T-cell (primary cell): ENCODE measurements at regions not wholly inside any gene's neighbourhood (a gene's known extent, or its start where the extent isn't known, plus 50 kb on each side); places are given as distances from the start of the nearest gene placed in this dataset.

Experiments used
- ATAC-seq, 4 experiments: fragments of 200-7000 bp in 3 of 4; fragments of 150-1000 bp in 1 of 4; cut with Tn5 transposase; replicated peaks in 1 of 4; 1 replicate in 3 of 4; 2 replicates in 1 of 4; pipeline ENCODE4 v1.10.0; 2021; ENCODE audit warnings: moderate library complexity in 3 of 4, mild to moderate bottlenecking in 2 of 4, moderate number of reproducible peaks in 1 of 4
- CTCF ChIA-PET, 2 donors: fragments of 300-600 bp; sonication (Branson Sonifier 250); formaldehyde crosslinking; loops; one replicate each; lab custom pipeline; 2022; ENCODE audit warnings: antibody characterized with exemption in 2 of 2; lab: Charles Lee
- POLR2A ChIA-PET, 2 donors: fragments of 300-600 bp; sonication (Branson Sonifier 250); formaldehyde crosslinking; loops; one replicate each; lab custom pipeline; 2022; ENCODE audit warnings: antibody characterized with exemption in 2 of 2; lab: Charles Lee
- DNase-seq, 35 experiments: peaks; one replicate each; pipeline versions ENCODE4 v3.0.0 to v3.0.0-alpha.2; 2013 to 2023
- H3K27ac ChIP-seq: one replicate; pipeline ENCODE4 v1.5.1; 2013; ENCODE audit warnings: low read length
- H3K27me3 ChIP-seq, 2 experiments: replicated peaks in 1 of 2; 1 replicate in 1 of 2; 2 replicates in 1 of 2; pipeline versions ENCODE4 v1.6.1 to v1.7.0; 2013; ENCODE audit warnings: low read length in 1 of 2, mixed read lengths in 1 of 2; ENCODE audit not compliant: control insufficient read depth in 2 of 2, insufficient read depth in 2 of 2; ENCODE audit errors: extremely low read depth in 1 of 2
- H3K36me3 ChIP-seq, 2 donors: 1 replicate in 1 of 2; 2 replicates in 1 of 2; pipeline versions ENCODE4 v1.6.1 to v1.7.0; 2013; ENCODE audit warnings: low read length in 1 of 2; ENCODE audit not compliant: control insufficient read depth in 2 of 2, insufficient read depth in 1 of 2; ENCODE audit errors: extremely low read depth in 1 of 2
- H3K4me1 ChIP-seq, 2 experiments: 1 replicate in 1 of 2; 2 replicates in 1 of 2; pipeline versions ENCODE4 v1.6.1 to v1.7.0; 2013; ENCODE audit warnings: low read length in 2 of 2, mixed read lengths in 1 of 2; ENCODE audit not compliant: insufficient read depth in 2 of 2, control insufficient read depth in 1 of 2; ENCODE audit errors: extremely low read depth in 1 of 2
- H3K4me3 ChIP-seq, 2 donors: 1 replicate in 1 of 2; 2 replicates in 1 of 2; pipeline versions ENCODE4 v1.5.1 to v1.7.0; 2013; ENCODE audit warnings: mild to moderate bottlenecking in 2 of 2, low read length in 1 of 2, moderate library complexity in 1 of 2; ENCODE audit not compliant: control insufficient read depth in 1 of 2; ENCODE audit errors: extremely low read depth in 1 of 2
- H3K9me3 ChIP-seq: 2 replicates; pipeline ENCODE4 v1.7.0; 2013
- H3K27ac Mint-ChIP-seq, 2 donors: one replicate each; pipeline ENCODE4 v1.8.0; 2020 to 2021; ENCODE audit warnings: mild to moderate bottlenecking in 2 of 2, mixed read lengths in 2 of 2
- H3K27me3 Mint-ChIP-seq, 2 donors: one replicate each; pipeline ENCODE4 v1.8.0; 2021 to 2022; ENCODE audit warnings: mixed read lengths in 2 of 2
- H3K36me3 Mint-ChIP-seq: one replicate; pipeline ENCODE4 v1.8.0; 2021; ENCODE audit warnings: mixed read lengths
- H3K4me1 Mint-ChIP-seq, 3 donors: one replicate each; pipeline ENCODE4 v1.8.0; 2020 to 2022; ENCODE audit warnings: mixed read lengths in 3 of 3, mild to moderate bottlenecking in 1 of 3
- H3K4me3 Mint-ChIP-seq, 3 donors: one replicate each; pipeline ENCODE4 v1.8.0; 2020 to 2022; ENCODE audit warnings: mild to moderate bottlenecking in 3 of 3, mixed read lengths in 3 of 3, moderate library complexity in 3 of 3
- H3K9me3 Mint-ChIP-seq, 3 donors: one replicate each; pipeline ENCODE4 v1.8.0; 2020 to 2022; ENCODE audit warnings: mixed read lengths in 3 of 3
- WGBS: methylation state at CpG from one replicate; pipeline ENCODE4 v1.1.5; 2013; ENCODE audit warnings: missing lambda C conversion rate; ENCODE audit not compliant: insufficient coverage; 5-methylcytosine and 5-hydroxymethylcytosine counted together

DNA sequence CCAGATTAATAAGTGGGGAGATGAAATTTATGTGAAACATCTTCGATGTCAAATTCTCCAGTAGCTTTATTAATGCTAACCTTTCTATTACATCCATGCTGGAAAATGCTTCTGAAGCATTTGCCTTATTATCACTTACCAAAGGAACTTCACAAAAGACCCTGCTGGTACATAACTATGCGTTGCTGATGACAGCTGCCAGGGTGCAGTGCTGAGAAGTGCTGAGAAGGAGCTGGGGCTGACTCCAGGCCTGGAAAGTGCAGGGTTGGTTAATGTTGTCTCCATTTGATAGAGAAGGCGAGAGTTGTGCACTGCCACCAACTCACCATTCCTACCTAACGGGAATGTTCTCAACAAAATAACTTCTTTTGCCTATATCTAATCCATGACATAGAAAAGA, 736.0 kb upstream of the NR2F2 start:
- no peaks in the 10 kb centered on the region for H3K36me3 Mint-ChIP-seq
- 83% methylated on average over 1 of the region's 4 CpGs for WGBS
- Histone ChIP-seq H3K27me3 (no peaks in the 10 kb centered on the region), H3K4me3 (no peak overlapping the region), H3K36me3 (no peaks in the 10 kb centered on the region), H3K9me3 (no peaks in the 10 kb centered on the region), H3K27ac (no peak overlapping the region), H3K4me1 (no peaks in the 10 kb centered on the region)
- H3K9me3 Mint-ChIP-seq = no peaks in the 10 kb centered on the region
- ChIA-PET POLR2A (no interaction called here), CTCF (no interaction called here)
- DNase-seq (no peak), ATAC-seq (no peak)
- no peaks in the 10 kb centered on the region for H3K4me1 Mint-ChIP-seq
- no peak overlapping the region for H3K27ac Mint-ChIP-seq
- H3K27me3 Mint-ChIP-seq = peaks cover 0 to 12% of the 10 kb centered on the region in 2 donors
- no peak overlapping the region for H3K4me3 Mint-ChIP-seq

DNA sequence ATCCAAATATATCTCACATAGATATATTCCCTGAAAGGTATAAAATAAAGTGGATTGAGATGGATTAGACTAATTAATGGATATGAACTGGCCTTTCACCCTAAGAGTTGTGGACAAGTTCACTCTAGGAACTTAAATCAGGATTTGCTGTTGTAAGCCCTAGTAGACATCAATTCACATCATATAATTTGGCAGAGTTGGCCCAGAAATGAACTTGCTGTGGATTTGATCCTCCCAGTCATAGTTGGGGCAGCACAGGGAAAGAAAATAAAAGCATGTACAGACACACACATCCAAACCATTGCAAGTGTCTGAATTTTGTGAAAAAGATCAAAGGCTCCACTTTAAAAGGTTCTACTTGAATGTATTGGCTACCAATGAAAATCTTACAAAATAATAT, 734.7 kb upstream of the NR2F2 start:
- H3K4me1 Mint-ChIP-seq = no peaks in the 10 kb centered on the region
- ChIA-PET CTCF (no interaction called here), POLR2A (no interaction called here)
- H3K36me3 Mint-ChIP-seq = no peaks in the 10 kb centered on the region
- Histone ChIP-seq H3K27me3 (no peaks in the 10 kb centered on the region), H3K27ac (no peak overlapping the region), H3K4me3 (no peak overlapping the region), H3K4me1 (no peaks in the 10 kb centered on the region), H3K36me3 (no peaks in the 10 kb centered on the region), H3K9me3 (no peaks in the 10 kb centered on the region)
- no peaks in the 10 kb centered on the region for H3K9me3 Mint-ChIP-seq
- H3K4me3 Mint-ChIP-seq = no peak overlapping the region
- no peak overlapping the region for H3K27ac Mint-ChIP-seq
- no peak for ATAC-seq
- no peak for DNase-seq
- H3K27me3 Mint-ChIP-seq = peaks cover 0 to 12% of the 10 kb centered on the region in 2 donors

DNA sequence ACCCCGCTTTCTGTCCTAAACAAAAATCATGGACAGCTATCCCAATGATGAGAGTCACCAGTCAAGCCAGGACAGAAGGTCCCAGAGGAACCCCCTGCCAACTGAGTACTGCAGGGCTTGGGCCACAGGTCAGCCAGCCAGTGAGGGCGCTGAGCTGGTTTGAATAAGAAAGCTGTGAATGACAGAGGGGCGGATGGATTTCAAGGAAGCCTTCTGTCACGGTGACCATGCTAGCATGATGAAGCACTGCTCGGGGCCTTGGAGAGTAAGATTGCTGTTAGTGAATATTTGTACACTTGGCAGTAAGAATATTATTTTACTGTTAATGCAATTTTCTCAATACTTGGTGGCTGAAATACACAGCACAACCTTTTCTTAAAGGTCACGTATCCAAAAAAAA, 734.0 kb upstream of the NR2F2 start:
- CTCF ChIA-PET = interaction anchor here in 1 of 2 donors (0.6 kb wide), 1 partner anchor 1057 kb away, joined by 6 read pairs; no protein-coding TSS in a partner anchor
- no peaks in the 10 kb centered on the region for H3K36me3 Mint-ChIP-seq
- ATAC-seq = no peak
- H3K4me1 Mint-ChIP-seq = no peaks in the 10 kb centered on the region
- WGBS = 85% methylated on average over 2 of the region's 6 CpGs
- no peak for DNase-seq
- no peak overlapping the region for H3K27ac ChIP-seq
- H3K4me3 Mint-ChIP-seq = no peak overlapping the region
- H3K4me1 ChIP-seq = no peaks in the 10 kb centered on the region
- no peak overlapping the region for H3K4me3 ChIP-seq
- H3K9me3 ChIP-seq = no peaks in the 10 kb centered on the region
- no peaks in the 10 kb centered on the region for H3K27me3 ChIP-seq
- POLR2A ChIA-PET = no interaction called here
- no peaks in the 10 kb centered on the region for H3K36me3 ChIP-seq
- H3K9me3 Mint-ChIP-seq = no peaks in the 10 kb centered on the region
- no peak overlapping the region for H3K27ac Mint-ChIP-seq
- H3K27me3 Mint-ChIP-seq = peaks cover 0 to 12% of the 10 kb centered on the region in 2 donors

DNA sequence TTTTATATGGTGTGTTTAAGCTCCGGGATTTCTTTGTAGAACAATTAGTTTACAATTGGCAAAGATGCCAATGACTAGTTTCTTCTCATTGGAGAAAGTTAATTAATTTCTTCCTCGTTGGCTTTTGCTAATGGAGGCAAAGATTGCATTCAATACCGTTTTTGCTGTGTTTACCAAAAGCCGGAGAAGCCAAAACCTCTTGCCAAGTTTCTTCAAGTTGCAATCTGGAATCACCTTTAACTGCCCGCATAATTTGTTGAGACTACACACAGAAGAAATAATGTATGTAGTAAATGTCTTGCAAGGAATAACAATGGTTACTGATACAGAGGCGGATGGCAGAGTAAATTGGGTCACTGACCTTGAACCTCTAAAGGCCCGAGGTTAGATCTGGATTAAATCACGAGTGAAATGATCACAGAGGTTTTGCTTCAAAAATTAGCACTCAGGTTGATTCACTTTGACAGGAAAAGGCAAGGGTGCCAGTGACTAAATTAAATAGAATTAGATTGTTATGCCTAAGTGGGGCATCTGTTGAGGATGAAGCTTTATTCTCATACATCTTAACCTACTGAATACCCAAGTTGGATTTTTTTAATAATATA, 732.1 kb upstream of the NR2F2 start:
- H3K36me3 Mint-ChIP-seq = no peaks in the 10 kb centered on the region
- H3K4me3 Mint-ChIP-seq = no peak overlapping the region
- CTCF ChIA-PET = no interaction called here
- DNase-seq (no peak), ATAC-seq (no peak)
- H3K4me1 Mint-ChIP-seq = no peaks in the 10 kb centered on the region
- H3K9me3 Mint-ChIP-seq = no peaks in the 10 kb centered on the region
- no peak overlapping the region for H3K27ac Mint-ChIP-seq
- H3K36me3 ChIP-seq = no peaks in the 10 kb centered on the region
- H3K4me1 ChIP-seq = no peaks in the 10 kb centered on the region
- WGBS = 63% methylated on average over 5 of the region's 8 CpGs
- no peaks in the 10 kb centered on the region for H3K9me3 ChIP-seq
- no peaks in the 10 kb centered on the region for H3K27me3 ChIP-seq
- no peak overlapping the region for H3K27ac ChIP-seq
- peaks cover 0 to 15% of the 10 kb centered on the region in 2 donors for H3K27me3 Mint-ChIP-seq
- POLR2A ChIA-PET = no interaction called here
- no peak overlapping the region for H3K4me3 ChIP-seq

DNA sequence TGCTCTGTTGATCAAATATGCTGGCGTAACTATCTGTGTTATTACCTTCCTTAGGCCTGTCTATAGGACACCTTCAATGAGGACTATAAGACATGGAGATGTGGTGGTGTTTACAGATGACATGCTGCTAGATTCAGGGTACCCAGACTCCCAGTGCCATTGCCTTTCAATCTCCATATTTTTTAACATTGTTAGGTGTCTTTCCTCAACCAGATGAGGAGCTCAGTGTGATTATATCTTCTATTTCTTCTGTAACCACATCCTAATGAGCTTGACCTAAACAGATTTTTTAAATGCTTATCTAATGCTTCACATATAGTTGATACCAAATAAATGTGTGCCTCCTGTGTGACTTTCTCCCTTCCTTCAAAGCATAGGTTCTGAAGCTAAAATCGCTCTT, 730.1 kb upstream of the NR2F2 start:
- no peak overlapping the region for H3K27ac Mint-ChIP-seq
- WGBS = 83% methylated on average over 1 of the region's 2 CpGs
- H3K4me3 Mint-ChIP-seq = no peak overlapping the region
- Histone ChIP-seq H3K27ac (no peak overlapping the region), H3K9me3 (no peaks in the 10 kb centered on the region), H3K4me1 (no peaks in the 10 kb centered on the region), H3K27me3 (no peaks in the 10 kb centered on the region), H3K4me3 (no peak overlapping the region), H3K36me3 (no peaks in the 10 kb centered on the region)
- peaks cover 0 to 10% of the 10 kb centered on the region in 2 donors for H3K27me3 Mint-ChIP-seq
- H3K36me3 Mint-ChIP-seq = no peaks in the 10 kb centered on the region
- no peaks in the 10 kb centered on the region for H3K4me1 Mint-ChIP-seq
- ChIA-PET CTCF (no interaction called here), POLR2A (no interaction called here)
- H3K9me3 Mint-ChIP-seq = no peaks in the 10 kb centered on the region
- ATAC-seq (no peak), DNase-seq (no peak)

DNA sequence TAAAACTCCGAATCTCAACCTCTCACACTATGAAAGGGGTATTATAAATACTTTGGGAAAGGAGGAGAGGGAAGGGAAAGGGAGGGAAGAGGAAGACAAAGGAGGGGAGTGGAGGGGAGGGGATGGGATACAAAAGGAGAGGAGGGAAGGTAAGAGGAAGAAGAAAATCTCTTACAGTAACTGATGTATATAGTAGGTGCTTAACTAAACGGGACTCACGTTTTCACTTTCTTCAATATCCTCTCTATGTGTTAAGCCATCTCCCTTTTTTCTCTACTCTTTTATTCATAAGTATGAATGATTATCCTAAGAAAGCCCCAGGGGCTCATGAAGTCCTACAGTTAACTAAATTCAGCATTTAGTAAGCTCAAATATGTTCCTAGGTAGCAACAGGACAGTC, 729.6 kb upstream of the NR2F2 start:
- H3K27ac Mint-ChIP-seq = no peak overlapping the region
- POLR2A ChIA-PET = no interaction called here
- Histone ChIP-seq H3K4me1 (no peaks in the 10 kb centered on the region), H3K27ac (no peak overlapping the region), H3K9me3 (no peaks in the 10 kb centered on the region), H3K4me3 (no peak overlapping the region), H3K27me3 (no peaks in the 10 kb centered on the region), H3K36me3 (no peaks in the 10 kb centered on the region)
- no peak overlapping the region for H3K4me3 Mint-ChIP-seq
- peaks cover 0 to 10% of the 10 kb centered on the region in 2 donors for H3K27me3 Mint-ChIP-seq
- ATAC-seq (no peak), DNase-seq (no peak)
- CTCF ChIA-PET = no interaction called here
- WGBS = no CpG with 5 or more reads among the region's 3 CpGs
- no peaks in the 10 kb centered on the region for H3K36me3 Mint-ChIP-seq
- H3K9me3 Mint-ChIP-seq = no peaks in the 10 kb centered on the region
- no peaks in the 10 kb centered on the region for H3K4me1 Mint-ChIP-seq

DNA sequence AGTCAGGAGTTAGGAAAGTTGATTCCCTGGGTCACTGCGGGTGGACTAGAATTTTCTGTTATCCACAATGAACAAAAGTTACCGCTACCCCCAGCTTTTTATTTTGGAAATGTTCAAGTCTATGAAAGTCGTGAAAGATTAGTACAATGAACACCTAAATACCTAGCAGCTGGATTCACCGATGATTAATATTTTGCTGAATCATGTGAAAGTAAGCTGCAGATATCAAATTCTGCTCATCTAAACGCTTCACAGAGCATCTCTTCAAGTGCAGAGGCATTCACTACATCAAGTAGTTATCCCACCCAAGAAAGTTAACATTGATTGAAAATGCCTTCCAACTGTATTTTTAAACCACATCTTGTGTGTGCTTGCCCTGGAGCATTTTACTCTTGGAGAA, 729.0 kb upstream of the NR2F2 start:
- Histone ChIP-seq H3K27ac (no peak overlapping the region), H3K36me3 (no peaks in the 10 kb centered on the region), H3K4me3 (no peak overlapping the region), H3K27me3 (no peaks in the 10 kb centered on the region), H3K9me3 (no peaks in the 10 kb centered on the region), H3K4me1 (no peaks in the 10 kb centered on the region)
- Mint-ChIP-seq H3K9me3 (no peaks in the 10 kb centered on the region), H3K27me3 (peaks cover 0 to 10% of the 10 kb centered on the region in 2 donors), H3K27ac (no peak overlapping the region), H3K36me3 (no peaks in the 10 kb centered on the region), H3K4me1 (no peaks in the 10 kb centered on the region), H3K4me3 (no peak overlapping the region)
- WGBS = no CpG with 5 or more reads among the region's 5 CpGs
- POLR2A ChIA-PET = no interaction called here
- no peak for DNase-seq
- ATAC-seq = no peak
- CTCF ChIA-PET = no interaction called here
